Kidney glomerular epithelial cell (primary cell): ENCODE measurements at regions not wholly inside any gene's neighbourhood (a gene's known extent, or its start where the extent isn't known, plus 50 kb on each side); places are given as distances from the start of the nearest gene placed in this dataset.
"Not testable (repeated sequence)": the region's sequence is repeated elsewhere in the genome, so short reads cannot be mapped to it uniquely, and the experiment has no call there.

Experiments used
- DNase-seq: peaks from one replicate; lab custom pipeline; 2025; lab: John Stamatoyannopoulos, UW

DNA sequence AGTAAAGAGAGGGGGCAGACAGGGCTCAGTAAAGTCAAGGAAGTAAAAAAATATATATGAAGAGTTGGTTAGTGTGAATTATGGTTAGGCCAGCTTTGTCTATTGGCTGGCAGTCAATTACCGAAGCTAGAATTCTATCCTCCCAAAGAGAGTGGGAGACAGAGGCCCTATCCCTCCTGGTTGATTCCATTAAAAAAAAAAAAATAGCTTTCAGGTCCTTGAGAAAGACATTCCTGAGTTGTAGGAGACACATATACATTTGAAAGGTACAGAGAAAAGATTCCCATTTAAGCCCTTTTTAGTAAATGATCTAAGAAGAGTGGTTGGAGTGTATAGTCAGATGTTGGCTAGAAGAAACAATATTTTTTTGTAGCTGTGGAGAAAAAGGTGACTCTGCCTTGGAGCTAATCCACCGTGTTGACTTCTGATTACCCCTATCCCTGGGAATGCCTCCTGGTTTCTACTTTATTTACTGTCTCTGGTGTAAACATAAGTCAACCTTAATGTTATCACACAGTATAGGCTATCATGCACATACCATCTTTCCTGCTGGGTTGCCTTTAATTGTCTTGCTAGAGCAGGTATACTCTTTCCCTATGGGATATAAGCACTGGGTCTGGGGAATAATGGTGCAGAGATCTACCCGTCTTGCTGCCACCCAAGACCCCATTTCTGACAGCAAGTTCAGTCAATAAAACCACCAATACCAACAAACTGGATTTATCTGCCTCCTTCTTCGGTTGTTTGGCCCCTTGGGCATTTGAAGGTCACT lies 859.9 kb upstream of the ATXN7L3B start:
- DNase-seq, result no peak

DNA sequence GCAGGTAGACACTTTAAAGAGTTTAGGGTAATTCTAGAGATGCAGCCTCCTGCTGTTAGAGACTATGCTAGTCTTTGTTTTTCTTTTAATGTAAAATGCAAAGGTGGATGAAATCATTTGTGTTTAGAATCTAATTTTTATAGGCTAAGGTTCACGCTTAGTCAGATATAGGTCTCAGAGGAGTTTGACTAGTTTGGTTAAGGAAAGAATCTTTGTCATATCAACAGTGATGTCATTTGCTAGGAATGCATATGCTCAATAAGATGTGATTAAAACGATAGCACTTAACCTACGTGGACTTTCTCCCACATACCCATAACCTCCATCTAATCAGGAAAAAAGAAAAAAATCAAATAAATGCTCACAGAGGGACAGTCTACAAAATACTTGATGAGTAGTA lies 859.3 kb upstream of the ATXN7L3B start:
- DNase-seq, result no peak

DNA sequence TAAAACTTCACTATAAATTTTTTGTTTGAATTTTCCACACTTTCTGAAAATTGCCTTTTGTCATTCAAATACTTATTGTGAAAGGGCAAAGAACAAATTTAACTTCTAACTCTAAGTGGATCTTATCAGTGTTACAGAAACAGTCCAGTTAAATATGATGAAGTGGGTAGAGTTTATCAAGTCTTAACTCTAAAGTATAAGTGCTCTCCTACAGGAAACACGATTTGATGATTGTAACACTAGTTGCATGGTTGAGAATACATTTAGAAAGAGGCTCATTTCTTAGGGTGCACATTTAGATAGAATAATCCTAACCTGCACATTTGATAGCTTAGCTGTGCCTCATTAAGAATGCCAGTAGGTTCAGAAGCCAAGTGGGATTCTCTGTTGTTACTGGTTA lies 838.3 kb upstream of the ATXN7L3B start:
- DNase-seq, result no peak

DNA sequence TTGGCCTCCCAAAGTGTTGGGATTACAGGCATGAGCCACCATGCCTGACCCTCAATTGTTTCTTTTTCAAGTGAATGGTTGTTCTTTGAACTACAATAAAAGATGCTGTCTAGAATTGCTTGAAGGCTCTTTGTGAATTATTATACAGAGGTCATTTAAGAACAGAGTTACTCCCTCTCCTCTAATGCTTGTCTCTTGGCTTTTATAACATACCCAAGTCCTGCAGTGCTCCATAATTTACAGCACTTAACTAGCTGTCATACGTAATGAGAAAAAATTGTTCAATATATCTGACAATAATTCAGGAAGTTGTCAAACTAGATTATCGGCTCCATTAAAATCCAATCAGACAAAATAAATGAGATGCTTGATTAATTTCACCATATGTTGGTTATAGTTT lies 823.0 kb upstream of the ATXN7L3B start:
- no peak for DNase-seq

DNA sequence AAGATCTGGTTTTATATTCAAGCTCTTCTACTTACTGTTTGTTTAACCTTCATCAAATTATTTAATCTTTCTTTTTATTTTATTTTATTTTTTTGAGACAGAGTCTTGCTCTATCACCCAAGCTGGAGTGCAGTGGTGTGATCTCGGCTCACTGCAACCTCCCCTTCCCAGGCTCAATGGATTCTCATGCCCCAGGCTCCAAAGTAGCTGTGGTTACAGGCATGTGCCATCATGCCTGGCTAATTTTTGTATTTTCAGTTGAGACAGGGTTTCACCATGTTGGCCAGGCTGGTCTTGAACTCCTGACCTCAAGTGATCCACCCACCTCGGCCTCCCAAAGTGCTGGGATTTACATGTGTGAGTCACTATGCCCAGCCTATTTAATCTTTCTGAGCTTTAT lies 821.5 kb upstream of the ATXN7L3B start:
- DNase-seq, result not testable (repeated sequence)

DNA sequence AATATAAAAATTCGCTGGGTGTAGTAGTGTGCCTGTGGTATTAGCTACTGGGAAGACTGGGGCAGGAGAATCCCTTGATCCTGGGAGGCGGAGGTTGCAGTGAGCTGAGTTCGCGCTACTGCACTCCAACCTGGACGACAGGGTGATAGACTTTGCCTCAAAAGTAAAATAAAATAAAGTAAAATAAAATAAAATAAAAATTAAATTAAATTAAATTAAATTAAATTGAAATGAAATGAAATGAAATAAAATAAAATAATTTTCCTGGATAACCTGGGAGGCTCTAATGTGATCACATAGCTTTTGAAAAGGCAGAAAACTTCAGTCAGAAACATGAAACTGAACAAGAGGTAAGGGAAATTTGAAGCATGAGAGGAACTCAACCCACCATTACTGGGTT lies 818.4 kb upstream of the ATXN7L3B start:
- no peak for DNase-seq

DNA sequence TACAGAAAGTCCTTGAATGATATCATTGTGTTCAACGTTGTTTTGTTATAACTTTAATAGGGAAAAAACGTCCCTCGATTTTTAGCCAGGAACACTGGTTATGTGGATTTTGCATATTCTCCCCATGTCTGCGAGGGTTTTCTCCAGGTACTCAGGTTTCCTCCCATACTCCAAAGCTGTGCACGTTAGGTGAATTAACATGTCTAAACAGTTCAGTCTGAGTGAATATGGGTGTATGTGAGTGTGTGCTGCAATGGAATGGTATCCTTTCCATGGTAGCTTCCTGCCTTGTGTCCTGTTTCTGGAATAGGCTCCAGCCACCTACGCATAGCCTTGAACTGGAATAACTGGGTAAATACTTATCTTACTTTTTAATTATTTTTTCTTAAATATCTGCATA lies 810.8 kb upstream of the ATXN7L3B start:
- DNase-seq, result no peak

DNA sequence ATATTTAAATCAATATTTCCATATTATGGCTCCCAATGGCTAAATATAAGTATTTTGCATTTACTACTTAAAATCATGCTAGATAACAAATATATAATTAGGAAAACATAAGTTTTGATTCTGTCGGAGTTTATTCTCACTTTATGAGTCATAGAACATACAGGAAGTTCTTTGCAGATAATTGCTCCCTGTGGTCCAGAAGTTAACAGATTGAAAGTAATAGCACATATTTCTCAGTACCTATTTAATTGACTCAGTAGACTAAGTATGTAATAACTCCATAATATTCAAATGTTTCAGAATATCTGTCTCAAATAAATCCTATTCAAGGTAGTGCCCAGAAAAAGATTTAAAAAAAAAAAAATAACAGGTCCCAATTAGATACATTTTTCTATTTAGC lies 806.0 kb upstream of the ATXN7L3B start:
- DNase-seq, result no peak

DNA sequence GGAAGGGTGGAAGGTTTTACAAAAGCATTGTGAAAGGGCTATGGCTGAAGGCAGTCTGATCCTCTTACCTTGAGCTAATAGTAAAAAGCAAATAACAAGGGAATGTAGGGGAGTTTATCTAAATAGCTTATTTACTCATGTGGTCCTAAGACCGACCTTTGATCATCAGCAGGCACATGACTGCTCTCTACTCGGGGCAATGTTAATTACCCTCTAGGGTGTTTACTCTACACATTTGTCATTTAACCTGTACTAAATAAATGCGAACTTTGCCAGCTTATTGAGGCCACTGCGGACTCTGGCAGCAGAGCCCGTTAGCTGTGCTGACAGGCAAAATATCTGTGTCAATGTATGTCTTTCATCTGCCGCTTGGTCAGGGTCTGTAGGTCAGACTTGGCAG lies 768.3 kb upstream of the ATXN7L3B start:
- no peak for DNase-seq

DNA sequence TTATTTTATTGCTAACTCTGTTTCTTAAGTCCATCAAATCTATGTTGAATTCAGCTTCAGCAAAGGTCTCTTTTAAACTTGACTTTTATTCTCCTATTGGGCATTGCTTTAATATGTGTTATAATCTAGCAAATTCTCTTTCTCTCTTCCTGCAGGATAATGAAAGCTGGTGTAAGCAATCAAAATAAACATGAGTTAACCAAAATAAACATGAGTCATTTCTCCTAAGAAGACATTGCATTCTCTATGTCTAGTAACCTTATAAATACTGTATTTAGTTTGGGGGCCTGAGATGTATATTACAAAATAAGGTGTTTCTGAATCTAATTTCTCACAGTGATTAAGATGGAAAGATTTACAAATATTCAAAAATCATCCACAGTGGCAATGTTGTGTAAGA lies 739.1 kb upstream of the ATXN7L3B start:
- no peak for DNase-seq

DNA sequence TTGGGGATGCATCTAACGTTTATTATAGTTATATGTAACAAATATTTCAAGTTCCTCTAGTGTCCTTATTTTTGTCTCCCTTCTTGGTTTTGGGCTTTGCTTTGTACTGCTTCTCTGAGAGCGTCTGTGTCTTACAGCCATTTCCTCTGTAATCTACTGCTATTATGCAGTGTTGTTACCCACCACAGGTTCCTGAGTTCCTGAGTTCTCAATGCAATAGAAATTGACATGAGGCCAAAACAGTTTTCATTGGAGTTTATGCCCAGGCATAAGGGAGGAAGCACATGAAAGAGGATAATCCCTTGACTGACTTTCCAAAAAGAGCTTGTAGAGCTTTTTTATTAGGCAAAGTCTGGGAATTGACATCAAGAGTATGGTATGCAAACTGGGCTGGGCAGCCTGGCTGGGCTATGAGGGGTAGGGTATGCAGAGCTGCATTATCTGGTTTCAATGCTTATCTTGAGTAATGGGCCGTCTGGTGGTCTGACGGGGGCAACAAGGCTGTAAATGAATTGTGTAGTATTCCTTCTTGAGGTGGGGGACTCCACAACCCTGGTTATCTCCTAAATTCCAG lies 722.5 kb upstream of the ATXN7L3B start:
- no peak for DNase-seq

DNA sequence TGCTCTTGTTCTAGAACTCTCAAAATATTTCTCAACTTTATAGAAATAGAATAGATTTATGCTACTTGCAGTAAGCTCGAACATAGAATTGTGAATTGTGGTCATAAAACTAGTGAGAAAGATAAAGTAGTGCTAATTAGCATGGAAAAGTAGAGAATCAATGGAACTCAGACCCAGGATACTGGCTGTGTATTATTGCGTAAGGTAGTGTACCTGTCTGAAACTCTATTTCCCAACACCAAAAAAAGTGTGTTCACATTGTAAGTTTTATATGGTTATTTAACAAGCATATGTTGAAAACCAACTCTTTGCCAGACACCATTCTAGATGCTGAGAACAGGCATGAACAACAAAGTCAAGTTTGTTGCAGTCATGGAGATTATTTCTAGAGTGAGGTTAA lies 720.5 kb upstream of the ATXN7L3B start:
- DNase-seq, result no peak

DNA sequence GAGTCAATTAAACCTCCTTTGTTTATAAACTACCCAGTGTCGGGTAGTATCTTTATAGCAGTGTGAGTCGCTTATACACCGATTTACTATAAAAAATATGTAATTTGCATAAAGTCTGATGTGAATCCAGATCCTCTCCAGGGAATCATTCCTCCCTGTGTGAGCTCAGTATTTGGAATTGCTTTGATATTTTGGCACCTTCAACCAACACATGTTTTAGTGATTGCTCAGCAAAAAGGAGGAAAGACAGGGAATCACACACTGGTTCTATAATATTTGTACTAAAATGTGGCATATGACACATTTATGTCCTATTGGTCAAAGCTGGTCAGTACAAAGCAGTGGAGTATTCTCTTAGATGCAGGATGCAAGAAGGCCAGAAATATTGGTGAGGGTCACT lies 703.9 kb upstream of the ATXN7L3B start:
- no peak for DNase-seq

DNA sequence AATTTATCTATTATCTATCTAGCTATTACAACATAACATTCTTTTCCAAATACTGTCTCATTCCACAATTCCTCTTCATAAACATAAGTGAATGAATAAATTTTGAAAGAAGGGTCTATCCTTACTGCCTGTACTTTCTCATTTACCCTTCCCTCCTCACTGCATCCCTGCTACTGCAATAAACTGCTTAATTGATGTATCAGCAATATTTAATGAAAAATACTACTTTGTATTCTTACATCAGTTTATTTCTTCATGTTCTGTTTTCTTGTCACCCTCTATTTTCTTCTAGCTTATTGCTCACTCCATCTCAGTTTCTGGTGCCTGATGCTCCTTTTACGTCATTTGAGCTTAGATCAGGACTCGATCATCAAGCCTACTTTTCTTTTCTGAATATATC lies 695.7 kb upstream of the ATXN7L3B start:
- DNase-seq, result no peak

DNA sequence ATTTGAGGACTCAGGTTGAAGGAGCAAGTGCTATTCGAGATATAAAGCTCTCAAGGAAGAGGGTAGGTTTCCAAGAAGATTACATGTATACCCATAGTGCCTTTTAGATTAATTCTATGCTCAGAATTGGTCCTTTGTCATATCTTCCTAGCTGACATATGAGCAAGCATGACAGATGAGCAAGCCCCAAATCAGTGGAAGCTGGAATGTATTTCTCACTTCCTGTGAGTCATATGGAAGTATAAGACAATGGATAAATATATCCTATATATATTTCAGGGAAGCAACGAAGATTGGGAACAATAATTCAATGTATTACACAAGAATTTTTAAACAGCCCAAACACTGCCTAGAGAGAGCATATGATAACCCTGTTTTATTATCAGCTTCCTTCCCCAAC lies 674.1 kb upstream of the ATXN7L3B start:
- DNase-seq, result no peak

DNA sequence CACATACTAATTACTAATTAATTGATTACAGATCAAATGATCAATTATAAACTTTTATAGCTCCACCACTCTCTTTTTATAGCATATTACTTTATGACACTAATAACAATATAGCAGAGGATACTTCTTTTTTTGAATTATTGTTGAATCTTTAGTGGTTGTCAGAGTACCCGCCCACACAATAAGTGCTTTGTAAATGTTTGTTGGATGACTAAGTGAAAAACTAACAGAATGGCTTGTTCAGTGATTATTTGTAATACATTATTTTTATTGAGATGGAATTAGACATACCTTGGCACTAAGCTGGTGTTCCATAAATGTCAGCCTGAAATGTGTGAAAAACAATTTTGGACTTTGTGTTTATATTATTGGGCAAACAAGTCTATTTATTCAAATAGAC lies 670.5 kb upstream of the ATXN7L3B start:
- DNase-seq, result no peak

DNA sequence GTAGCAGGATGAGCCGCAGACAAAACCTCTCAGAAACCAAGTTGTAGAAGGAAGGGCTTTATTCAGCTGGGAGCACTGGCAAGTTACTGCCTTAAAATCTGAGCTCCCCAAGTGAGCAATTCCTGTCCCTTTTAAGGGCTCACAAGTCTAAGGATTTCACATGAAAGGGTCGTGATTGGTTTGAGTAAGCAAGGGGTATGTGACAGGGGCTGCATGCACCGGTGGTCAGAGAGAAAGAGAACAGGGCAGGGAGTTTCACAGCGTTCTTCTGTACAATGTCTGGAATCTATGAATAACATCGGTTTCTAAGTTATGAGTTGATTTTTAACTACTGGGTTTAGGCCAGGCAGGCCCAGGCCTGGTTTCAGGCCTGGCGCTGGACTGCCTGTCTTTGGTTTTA lies 660.3 kb upstream of the ATXN7L3B start:
- peak; percentile 68 for DNase-seq

DNA sequence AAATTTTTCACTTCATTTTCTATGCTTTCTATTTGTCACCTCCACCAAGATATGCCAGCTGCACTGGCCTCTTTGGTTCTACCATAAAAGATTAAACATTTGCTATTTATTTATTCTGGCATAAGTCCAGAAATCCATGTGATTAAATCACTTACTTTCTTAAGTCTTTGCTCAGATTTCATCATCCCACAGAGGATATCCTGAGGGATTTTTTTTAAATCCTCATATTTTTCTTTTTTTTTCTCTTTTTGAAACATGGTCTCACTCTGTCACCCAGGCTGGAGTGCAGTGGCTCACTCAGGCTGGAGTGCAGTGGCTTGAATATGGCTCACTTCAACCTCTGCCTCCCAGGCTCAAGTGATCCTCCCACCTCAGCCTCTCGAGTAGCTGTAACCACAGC lies 645.4 kb upstream of the ATXN7L3B start:
- peak; percentile 13 for DNase-seq

DNA sequence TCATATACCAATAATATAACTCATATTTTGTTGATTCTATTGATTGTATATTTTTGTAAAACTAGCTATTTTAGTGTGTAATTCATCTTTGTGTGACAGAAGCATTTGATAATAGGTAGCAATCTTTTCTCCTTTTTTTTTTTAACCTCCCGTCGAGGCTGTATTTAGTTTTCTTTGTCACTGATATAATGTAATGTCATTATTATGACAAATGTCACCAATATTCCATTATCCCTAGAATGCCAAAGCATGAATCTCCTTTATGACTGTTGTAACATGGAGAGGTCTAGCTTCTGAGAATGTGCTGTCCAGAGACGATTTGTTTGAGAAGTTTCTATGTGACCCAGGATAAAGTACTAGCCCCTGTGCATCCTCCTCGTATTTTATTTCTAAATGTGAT lies 639.0 kb upstream of the ATXN7L3B start:
- no peak for DNase-seq

DNA sequence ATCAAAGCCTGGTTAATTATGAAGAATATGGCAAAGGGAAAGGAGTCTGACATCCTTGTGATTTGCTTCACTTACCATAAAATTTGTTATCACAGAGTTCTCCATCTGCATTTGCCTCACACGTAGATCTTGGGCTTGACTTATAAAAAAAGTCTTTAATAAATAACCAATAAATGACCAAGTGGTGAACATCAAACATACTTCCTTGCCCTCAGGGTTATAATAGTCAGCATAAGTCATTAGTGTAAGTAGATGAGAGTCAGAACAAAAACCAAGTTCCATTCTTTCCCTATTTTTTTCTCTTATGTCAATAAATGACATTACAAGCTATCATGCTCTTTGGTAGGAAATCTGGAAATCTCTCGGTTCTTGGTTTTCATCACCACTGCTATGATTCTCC lies 635.4 kb upstream of the ATXN7L3B start:
- peak; percentile 79 for DNase-seq

DNA sequence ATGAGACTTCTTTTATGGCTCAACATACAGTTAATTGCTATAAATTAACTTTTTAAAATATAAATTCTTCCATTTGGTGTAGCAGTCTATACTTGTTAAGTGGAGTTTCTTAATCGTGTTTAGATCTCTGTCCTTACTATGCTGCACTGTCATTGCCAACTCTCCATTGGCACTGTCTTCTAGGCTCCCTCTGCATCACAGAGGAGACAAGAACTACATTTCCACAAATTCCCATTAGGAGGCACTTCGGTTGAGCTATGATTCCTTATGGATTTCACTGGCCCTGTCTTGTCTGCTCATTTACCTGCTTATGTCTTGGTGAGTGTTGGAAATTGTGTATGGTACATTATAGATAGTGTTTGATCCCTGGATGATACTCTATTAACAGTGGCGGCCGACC lies 630.9 kb upstream of the ATXN7L3B start:
- no peak for DNase-seq

DNA sequence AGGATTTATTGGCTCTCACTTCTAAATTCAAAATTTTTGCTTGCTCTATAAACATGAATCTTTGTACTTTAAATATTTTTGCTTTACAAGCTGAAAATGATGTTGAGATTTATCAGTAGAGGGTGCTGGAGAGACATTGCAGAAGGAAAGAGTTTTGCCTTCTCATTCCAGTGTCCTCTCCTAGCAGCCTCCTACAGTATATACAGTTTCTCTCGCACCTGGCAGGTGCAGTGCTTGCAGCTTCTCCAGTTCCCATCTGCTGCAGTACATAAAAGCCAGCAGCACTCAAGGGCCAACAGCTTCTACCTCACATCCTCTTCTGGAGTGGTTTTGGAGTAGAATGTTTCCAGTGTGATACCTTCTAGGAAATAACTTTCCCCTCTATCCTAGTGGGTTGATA lies 601.8 kb upstream of the ATXN7L3B start:
- peak; percentile 6 for DNase-seq

DNA sequence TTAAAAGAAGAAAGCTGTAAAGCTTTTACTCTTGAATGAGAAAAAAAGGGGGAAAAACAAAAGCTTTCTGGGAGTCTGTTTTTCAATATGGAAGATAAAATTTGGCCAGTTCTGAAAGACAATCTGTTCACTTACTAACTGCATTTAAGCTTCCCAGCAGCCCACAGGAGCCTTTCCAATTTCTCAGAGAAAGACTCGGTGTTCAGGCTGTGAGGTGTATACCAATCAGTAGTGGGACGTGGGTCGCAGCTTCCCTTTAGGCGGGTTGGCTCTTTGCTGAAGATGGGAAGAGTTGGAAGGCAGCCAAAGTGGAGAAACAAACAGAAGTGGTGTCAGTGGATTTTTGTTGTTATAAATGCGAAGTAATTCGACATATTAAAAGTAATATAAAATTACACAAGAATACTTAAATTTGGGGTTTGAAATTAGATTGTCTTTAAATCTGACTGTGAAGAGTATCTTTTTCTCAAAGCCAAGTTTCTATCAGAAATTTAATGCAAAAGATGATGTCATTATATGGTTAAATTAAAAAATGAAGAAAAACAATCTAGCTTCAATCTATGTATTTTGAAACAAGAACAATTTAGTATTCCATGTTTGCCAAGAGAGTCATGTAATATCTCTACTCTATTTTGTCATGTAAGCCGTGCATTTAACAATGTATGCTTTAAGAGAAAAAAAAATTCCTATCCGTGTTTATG lies 590.2 kb upstream of the ATXN7L3B start:
- no peak for DNase-seq

DNA sequence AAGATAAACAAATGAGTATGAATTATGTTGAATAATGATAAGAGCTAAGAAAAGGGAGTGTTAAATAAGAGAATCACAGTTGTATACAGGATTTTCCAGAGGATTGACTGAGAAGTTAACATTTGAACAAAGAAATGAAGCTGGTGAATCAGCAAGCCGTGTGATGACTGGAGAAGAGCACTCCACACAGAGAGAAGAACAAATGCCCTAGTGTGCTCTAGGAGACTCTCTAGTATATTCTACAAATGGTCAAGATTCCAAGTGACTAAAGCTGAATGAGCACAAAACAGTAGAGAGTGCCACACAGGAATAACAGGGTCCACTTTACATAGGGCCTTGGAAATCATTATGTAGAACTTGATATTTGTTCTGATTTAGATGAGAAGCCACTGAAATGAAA lies 587.1 kb upstream of the ATXN7L3B start:
- no peak for DNase-seq
